Upper lobe of right lung (tissue), 1 donor: ENCODE measurements at regions not wholly inside any gene's neighbourhood (a gene's known extent, or its start where the extent isn't known, plus 50 kb on each side); places are given as distances from the start of the nearest gene placed in this dataset.

Experiments used
- ATAC-seq: fragments of 200-7000 bp; cut with Tn5 transposase; one replicate; pipeline ENCODE4 v1.9.1; 2020; ENCODE audit warnings: mild to moderate bottlenecking, moderate library complexity
- DNase-seq: peaks from one replicate; pipeline ENCODE4 v3.0.0-alpha.2; 2020
- H3K27ac ChIP-seq: fragments of 200-600 bp; one replicate; pipeline ENCODE4 v1.8.0; 2022
- H3K27me3 ChIP-seq: fragments of 200-600 bp; one replicate; pipeline ENCODE4 v1.8.0; 2022; ENCODE audit warnings: mild to moderate bottlenecking
- H3K36me3 ChIP-seq: fragments of 200-600 bp; one replicate; pipeline ENCODE4 v1.8.0; 2022
- H3K4me1 ChIP-seq: fragments of 200-600 bp; one replicate; pipeline ENCODE4 v1.8.0; 2022
- H3K4me3 ChIP-seq: fragments of 200-600 bp; one replicate; pipeline ENCODE4 v1.8.0; 2022; ENCODE audit warnings: mild to moderate bottlenecking
- H3K9me3 ChIP-seq: fragments of 200-600 bp; one replicate; pipeline ENCODE4 v1.8.0; 2022
- CTCF ChIP-seq: fragments of 200-600 bp; IDR thresholded peaks from one replicate; pipeline ENCODE4 v1.8.0; 2022; ENCODE audit warnings: antibody characterized with exemption
- intact Hi-C: fragments of 100-400 bp; cut with DNase I; formaldehyde crosslinking; loops from one replicate; pipeline ENCODE4 v1.11.0; 2022
- donor health status: DM: no; HTN: yes; CAD: no; lungs with severe emphysema.

GRCh38 chr6:153872946-153873345 lies 166.1 kb upstream of the OPRM1 start:
- no peaks in the 10 kb centered on the region for H3K4me1 ChIP-seq
- no peaks in the 10 kb centered on the region for H3K9me3 ChIP-seq
- H3K4me3 ChIP-seq: no peak overlapping the region
- H3K36me3 ChIP-seq: no peaks in the 10 kb centered on the region
- ATAC-seq (peak; percentile 64), DNase-seq (no peak)
- no peak for TF ChIP-seq CTCF
- H3K27me3 ChIP-seq: no peaks in the 10 kb centered on the region
- no peak overlapping the region for H3K27ac ChIP-seq
- intact Hi-C loops: no loop called here

GRCh38 chr6:153862927-153863326 lies 176.1 kb upstream of the OPRM1 start:
- Histone ChIP-seq H3K27ac (no peak overlapping the region), H3K4me3 (no peak overlapping the region), H3K36me3 (no peaks in the 10 kb centered on the region), H3K27me3 (no peaks in the 10 kb centered on the region), H3K9me3 (no peaks in the 10 kb centered on the region), H3K4me1 (no peaks in the 10 kb centered on the region)
- no peak for DNase-seq
- TF ChIP-seq CTCF: no peak
- no peak for ATAC-seq
- intact Hi-C loops: no loop called here

- ATAC-seq (no peak), DNase-seq (no peak)
- H3K9me3 ChIP-seq: no peaks in the 10 kb centered on the region
- no peaks in the 10 kb centered on the region for H3K4me1 ChIP-seq
- H3K36me3 ChIP-seq: no peaks in the 10 kb centered on the region
- H3K27ac ChIP-seq: no peak overlapping the region
- no peaks in the 10 kb centered on the region for H3K27me3 ChIP-seq
- intact Hi-C loops: no loop called here
- H3K4me3 ChIP-seq: no peak overlapping the region
- TF ChIP-seq CTCF: no peak
Measured at GRCh38 chr6:153862139-153862538, 176.9 kb upstream of the OPRM1 start.

- intact Hi-C loops: no loop called here
- DNase-seq: no peak
- no peak overlapping the region for H3K4me3 ChIP-seq
- ATAC-seq: no peak
- H3K27me3 ChIP-seq: no peaks in the 10 kb centered on the region
- H3K9me3 ChIP-seq: no peaks in the 10 kb centered on the region
- H3K36me3 ChIP-seq: no peaks in the 10 kb centered on the region
- no peaks in the 10 kb centered on the region for H3K4me1 ChIP-seq
- TF ChIP-seq CTCF: no peak
- H3K27ac ChIP-seq: no peak overlapping the region
Measured at GRCh38 chr6:153858529-153858928, 180.5 kb upstream of the OPRM1 start.

- ATAC-seq (peak; percentile 47), DNase-seq (no peak)
Measured at GRCh38 chr6:153856929-153857376, 182.1 kb upstream of the OPRM1 start.

More at GRCh38 chr6:153856929-153857376, 182.1 kb upstream of the OPRM1 start:
- no peak overlapping the region for H3K27ac ChIP-seq
- no peaks in the 10 kb centered on the region for H3K36me3 ChIP-seq
- intact Hi-C loops: no loop called here
- no peaks in the 10 kb centered on the region for H3K9me3 ChIP-seq
- H3K27me3 ChIP-seq: no peaks in the 10 kb centered on the region
- H3K4me3 ChIP-seq: no peak overlapping the region
- no peaks in the 10 kb centered on the region for H3K4me1 ChIP-seq
- TF ChIP-seq CTCF: no peak
